Iris pigment epithelial cell (primary cell): ENCODE measurements at regions not wholly inside any gene's neighbourhood (a gene's known extent, or its start where the extent isn't known, plus 50 kb on each side); places are given as distances from the start of the nearest gene placed in this dataset.
A peak's percentile ranks its signal among the peaks of the same experiment; 100 is the strongest.

Experiments
- DNase-seq: peaks from one replicate; pipeline ENCODE4 v3.0.0-alpha.2; 2011; ENCODE audit warnings: low read depth

DNA sequence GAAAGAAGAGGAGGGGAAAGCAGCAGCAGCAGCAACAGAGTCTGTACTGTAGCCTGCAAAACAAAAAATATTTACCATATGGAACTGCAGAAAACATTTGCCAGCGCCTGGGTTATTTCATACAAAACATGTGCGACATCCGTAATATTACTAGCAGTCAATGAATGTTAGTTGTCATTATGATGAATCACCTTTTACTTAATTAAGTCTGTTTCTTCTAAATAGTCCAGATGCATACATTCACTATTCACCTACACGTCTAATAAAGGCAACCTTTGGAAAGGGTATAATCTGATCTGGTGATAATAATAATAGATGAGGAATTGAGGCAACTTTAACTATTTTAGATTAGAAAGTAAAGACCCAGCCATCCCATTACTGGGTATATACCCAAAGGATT lies 426.3 kb upstream of the ST6GAL2 start:
- no peak for DNase-seq

DNA sequence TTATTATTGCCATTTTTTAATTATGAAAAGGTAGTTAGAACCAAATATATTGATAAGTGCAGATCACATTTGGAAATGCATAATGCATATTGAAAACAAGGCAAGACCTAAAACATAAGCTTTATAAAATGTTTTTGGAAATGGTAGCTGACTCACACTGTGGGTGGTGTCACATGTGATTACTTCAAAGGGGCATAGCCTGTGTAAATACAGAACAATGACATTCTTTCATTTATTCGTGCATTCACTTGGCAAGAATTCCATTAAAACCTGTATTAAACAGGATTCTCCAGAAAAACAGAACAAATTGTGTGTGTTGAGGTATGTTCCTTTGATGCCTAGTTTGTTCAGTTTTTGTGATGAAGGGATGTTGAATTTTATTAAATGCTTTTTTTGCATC lies 427.3 kb upstream of the ST6GAL2 start:
- no peak for DNase-seq

GRCh38 chr2:107320881-107321280 lies 434.9 kb upstream of the ST6GAL2 start:
- DNase-seq: no peak

GRCh38 chr2:107322416-107322815 lies 436.4 kb upstream of the ST6GAL2 start:
- no peak for DNase-seq

DNA sequence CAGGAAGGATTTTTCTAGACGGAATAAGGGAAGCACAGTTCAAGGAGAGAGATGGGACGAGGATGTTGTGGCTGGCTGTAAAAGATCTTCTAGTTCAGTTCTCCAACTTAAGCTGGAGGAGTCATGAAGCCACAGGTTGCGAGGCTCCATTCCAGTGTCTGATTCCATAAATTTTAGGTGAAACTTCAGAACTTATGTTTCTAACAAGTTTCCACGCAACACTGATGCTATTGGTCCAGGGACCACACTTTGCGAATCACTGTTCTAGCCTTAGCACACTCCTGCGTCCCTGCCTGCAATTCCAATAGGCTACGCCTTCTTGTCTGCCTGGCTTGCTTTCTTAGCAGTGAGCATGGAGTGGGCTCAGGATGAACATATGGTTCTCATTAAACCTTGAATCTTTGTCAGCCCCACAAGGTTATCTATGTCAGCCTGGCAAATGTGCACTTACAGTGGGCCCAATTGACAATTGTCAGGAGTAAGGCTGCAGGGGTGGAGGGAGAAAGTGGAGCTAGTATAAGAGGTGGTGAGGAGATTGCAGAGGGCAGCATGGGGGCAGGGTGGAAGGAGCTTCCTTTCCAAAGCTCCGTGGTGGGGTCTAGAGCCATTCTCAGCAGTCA lies 438.1 kb upstream of the ST6GAL2 start:
- DNase-seq: no peak

DNA sequence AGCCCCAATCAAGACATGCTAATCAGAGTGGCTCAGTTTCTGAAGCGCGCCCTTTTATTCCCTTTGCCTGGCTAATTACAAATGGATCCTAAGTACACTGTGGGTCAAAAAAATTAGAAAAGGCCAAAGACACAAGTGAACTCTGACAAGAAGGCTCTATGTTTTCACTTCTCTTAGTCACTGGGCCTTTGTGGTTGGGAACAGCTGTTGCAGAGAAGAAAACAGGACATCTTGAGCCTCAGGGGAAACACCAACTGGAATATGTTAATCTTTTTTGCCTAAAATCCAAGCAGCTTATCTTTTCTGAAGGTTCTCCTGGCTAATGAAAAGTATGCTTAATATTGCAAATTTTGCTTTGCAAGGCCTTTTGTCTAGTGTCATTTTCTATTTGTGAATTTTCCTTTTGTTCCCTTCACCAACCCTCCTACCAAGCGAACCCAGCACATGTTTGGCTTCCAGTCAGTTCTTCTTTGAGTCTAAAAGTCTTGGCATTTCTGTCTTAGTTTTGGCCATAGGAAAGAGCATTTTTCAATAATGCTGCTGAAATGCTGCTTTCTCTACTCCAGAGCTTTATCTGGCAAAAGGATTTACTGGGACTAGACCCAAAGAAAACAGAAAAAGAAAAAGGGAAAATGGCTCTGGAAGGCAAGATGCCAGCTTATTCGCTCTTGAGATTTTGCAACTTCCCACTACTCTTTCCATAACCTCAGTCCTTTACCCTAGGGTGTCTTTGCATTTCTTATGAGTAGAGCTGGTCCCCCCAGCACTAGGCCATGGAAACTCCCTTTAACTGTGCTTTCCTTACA lies 440.2 kb upstream of the ST6GAL2 start:
- DNase-seq: peak; percentile 40

GRCh38 chr2:107334306-107334705 lies 448.3 kb upstream of the ST6GAL2 start:
- DNase-seq: no peak

- no peak for DNase-seq
These were observed 450.6 kb upstream of the ST6GAL2 start for GRCh38 chr2:107336526-107336925.

DNA sequence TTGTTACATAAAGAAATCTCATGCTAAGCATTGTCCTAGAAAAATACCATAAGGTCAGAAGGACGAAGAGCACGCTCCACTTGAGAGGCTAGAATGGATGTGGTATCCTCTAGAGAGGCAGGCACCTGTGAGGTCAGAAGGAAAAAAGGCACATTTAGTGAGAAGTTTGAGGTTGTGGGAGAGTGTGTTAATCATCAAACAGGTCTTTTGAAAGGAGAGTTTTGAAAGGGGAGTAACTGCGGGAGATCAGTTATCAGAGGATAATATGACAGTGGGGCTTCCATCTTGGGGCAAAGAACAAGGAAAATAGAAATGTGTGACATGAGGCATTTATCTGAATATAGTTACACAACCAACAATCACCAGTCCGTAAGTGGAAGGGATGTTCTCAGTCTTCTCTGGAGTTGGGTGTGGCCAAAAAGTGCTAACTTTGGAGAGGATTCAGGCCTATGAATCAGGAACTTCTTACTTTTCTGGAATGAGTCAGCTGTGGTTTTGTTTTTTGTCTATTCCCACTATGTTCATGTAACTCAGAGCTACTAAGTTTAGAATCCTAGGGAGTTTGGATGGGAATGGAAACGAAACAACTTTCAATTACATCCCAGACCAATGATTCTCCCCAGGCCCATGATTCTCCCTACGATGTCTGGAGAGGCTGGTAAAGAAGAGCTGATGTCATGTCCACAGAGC lies 451.4 kb upstream of the ST6GAL2 start:
- peak; percentile 36 for DNase-seq

DNA sequence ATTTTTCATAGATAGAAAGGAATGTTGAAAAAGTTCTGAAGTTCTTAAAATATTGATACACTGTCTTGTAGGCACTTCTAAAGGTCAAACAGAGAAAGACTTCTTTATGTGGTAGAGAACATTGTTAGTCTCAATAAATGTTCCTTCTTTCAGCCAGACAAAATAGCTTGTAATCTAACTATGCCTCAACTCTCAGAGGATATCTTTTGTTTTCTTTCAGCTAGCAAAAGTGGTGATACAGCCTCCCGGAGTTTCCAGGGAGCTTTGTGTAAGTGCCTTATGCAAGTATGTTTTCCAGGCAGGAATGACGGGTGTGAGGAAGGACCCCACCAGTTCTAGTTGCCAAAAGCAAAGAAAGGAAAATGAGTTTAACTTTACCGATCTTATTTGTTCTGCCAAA lies 452.1 kb upstream of the ST6GAL2 start:
- DNase-seq: no peak

DNA sequence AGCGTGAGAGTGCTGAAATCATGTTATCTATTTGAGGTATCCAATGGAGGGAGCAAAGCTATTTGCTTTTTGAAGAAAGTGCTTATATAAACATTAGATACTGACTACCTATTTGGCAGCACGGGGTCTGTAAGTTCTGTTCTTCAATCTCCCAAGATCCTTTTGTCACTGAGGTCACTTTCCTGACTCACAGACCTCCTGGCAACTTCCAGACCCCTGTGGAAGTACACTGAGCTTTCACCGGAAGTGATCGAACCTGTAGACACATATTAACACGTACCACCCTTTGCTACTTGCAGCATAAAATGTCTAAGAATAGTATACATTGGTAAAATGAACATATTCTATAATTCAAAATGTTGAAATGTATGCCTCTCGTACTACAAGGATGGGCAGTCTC lies 452.6 kb upstream of the ST6GAL2 start:
- DNase-seq: no peak

GRCh38 chr2:107340955-107341354 lies 455.0 kb upstream of the ST6GAL2 start:
- DNase-seq: no peak

GRCh38 chr2:107349329-107349728 lies 463.4 kb upstream of the ST6GAL2 start:
- DNase-seq: no peak

- DNase-seq: no peak
These were observed 468.2 kb upstream of the ST6GAL2 start for GRCh38 chr2:107354175-107354574.

GRCh38 chr2:107358362-107358761 lies 468.3 kb upstream of the RGPD4 start:
- DNase-seq: no peak

GRCh38 chr2:107359021-107359420 lies 467.7 kb upstream of the RGPD4 start:
- DNase-seq: no peak

GRCh38 chr2:107361751-107362381 lies 464.8 kb upstream of the RGPD4 start:
- no peak for DNase-seq

DNA sequence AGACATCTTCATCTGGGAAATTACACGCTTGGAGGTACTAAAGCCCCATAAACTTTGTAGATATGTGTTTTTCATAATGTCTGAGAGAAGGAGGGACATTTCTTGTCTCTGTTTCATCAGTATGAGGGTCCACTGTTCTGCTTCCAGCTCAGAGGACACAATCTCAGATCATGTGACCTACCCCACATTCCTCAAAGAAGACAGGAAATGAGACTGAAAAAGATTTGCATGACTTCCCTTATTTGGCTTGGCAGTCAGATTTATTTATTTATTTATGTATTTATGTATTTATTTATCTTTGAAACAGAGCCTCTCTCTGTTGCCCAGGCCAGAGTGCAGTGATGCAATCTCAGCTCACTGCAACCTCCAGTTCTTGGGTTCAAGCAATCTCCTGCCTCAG lies 463.7 kb upstream of the RGPD4 start:
- DNase-seq: no peak

GRCh38 chr2:107363806-107364205 lies 462.9 kb upstream of the RGPD4 start:
- DNase-seq: no peak

GRCh38 chr2:107364361-107364950 lies 462.2 kb upstream of the RGPD4 start:
- peak; percentile 34 for DNase-seq

DNA sequence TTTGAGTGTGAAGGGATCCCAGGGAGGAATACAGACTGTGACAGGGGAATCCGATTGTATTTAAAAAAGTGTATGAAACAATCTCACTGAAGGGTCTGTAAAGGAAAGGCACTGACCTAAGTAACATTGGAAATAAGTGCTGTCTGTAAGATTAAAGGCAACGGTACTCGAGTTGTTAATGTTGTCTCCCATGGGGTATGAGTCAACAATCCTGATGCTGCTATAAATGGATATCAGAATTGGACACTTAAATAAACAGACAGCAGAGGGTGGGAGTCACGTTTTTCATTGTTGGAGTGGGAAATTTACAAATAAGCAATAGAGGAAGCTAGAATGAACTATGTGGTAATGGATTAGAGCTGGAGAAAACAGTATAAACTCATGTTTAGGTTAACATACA lies 452.4 kb upstream of the RGPD4 start:
- DNase-seq: no peak

DNA sequence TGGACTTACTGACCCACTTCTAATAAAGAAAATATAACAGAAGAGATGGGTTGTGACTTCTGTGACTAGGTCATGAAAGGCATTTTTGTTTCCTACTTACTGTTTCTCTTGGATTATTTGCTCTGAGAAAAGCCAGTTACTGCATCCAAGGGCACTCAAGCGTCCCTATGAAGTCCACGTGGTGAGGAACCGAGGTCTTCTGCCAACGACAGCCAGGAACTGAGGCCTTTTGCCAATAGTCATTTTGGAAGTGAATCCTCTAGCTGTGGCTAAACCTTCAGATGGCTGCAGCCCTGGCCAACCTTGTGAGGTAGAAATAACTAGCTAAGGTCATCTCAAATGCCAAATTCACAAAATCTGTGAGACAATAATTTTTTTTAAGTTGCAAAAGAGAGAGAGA lies 449.8 kb upstream of the RGPD4 start:
- no peak for DNase-seq
